GM12878 (cell line): ENCODE measurements at regions not wholly inside any gene's neighbourhood (a gene's known extent, or its start where the extent isn't known, plus 50 kb on each side); places are given as distances from the start of the nearest gene placed in this dataset.

Experiments
- ATAC-seq: fragments of 200-7000 bp; cut with Tn5 transposase; 3 replicates; pipeline ENCODE4 v1.9.1; 2020; ENCODE audit warnings: mild to moderate bottlenecking, moderate library complexity
- BruUV-seq: library from RNA; stranded (reverse); fragments of 400-500 nt; replicated peaks from 2 replicates; lab custom pipeline; 2021; lab: Mats Ljungman, UMichigan
- CTCF ChIA-PET: fragments of 300-600 bp; sonication (Branson Sonifier 250); formaldehyde crosslinking; extraction: SDS; loops from one replicate; lab custom pipeline; 2021; ENCODE audit warnings: inconsistent platforms; lab: Yijun Ruan, JAX
- POLR2A ChIA-PET: fragments of 350-600 bp; formaldehyde crosslinking; extraction: SDS; loops from one replicate; lab custom pipeline; 2021; ENCODE audit warnings: inconsistent platforms; lab: Charles Lee
- RAD21 ChIA-PET: fragments of 300-600 bp; sonication (Branson Sonifier 250); formaldehyde crosslinking; loops from one replicate; lab custom pipeline; 2023; ENCODE audit warnings: antibody characterized with exemption; ENCODE audit not compliant: unreplicated experiment; lab: Charles Lee
- SMC1A ChIA-PET: fragments of 300-600 bp; sonication (Branson Sonifier 250); formaldehyde crosslinking; loops from one replicate; lab custom pipeline; 2023; ENCODE audit not compliant: unreplicated experiment, uncharacterized antibody; lab: Charles Lee
- DNase-seq: peaks from one replicate; pipeline ENCODE4 v3.0.0-alpha.2; 2011; ENCODE audit warnings: low read depth, low spot score
- FAIRE-seq: peaks from 3 replicates; lab custom pipeline; 2011; peaks lifted over from hg19 to GRCh38; lab: Jason Lieb, UNC
- H2AFZ ChIP-seq: 2 replicates; pipeline ENCODE4 v1.6.0; 2011; ENCODE audit warnings: low read depth, low read length, control low read depth; ENCODE audit not compliant: control insufficient read depth
- H3K27ac ChIP-seq: 2 replicates; pipeline ENCODE4 v1.5.1; 2011; ENCODE audit warnings: control low read depth; ENCODE audit not compliant: control insufficient read depth, insufficient read depth
- H3K27me3 ChIP-seq, 2 experiments: replicated peaks in 1 of 2; 2 replicates each; pipeline versions ENCODE4 v1.6.0 to v1.6.1; 2011; ENCODE audit warnings: low read length in 1 of 2; ENCODE audit not compliant: control insufficient read depth in 2 of 2, insufficient read depth in 2 of 2
- H3K36me3 ChIP-seq, 2 experiments: 2 replicates each; pipeline ENCODE4 v1.5.1; 2011; ENCODE audit warnings: low read length in 1 of 2; ENCODE audit not compliant: control insufficient read depth in 2 of 2, insufficient read depth in 2 of 2
- H3K4me1 ChIP-seq: 2 replicates; pipeline ENCODE4 v1.6.1; 2011; ENCODE audit warnings: mild to moderate bottlenecking, low read length, moderate library complexity, mixed read lengths; ENCODE audit not compliant: control insufficient read depth, insufficient read depth
- H3K4me2 ChIP-seq: 2 replicates; pipeline ENCODE4 v1.6.0; 2011; ENCODE audit warnings: control low read depth; ENCODE audit not compliant: control insufficient read depth, insufficient read depth
- H3K4me3 ChIP-seq: fragments of 200-600 bp; sonication (generic); 2 replicates; pipeline ENCODE4 v1.5.1; 2016
- H3K79me2 ChIP-seq: 2 replicates; pipeline ENCODE4 v1.6.0; 2011; ENCODE audit warnings: low read length; ENCODE audit not compliant: control insufficient read depth, insufficient read depth
- H3K9ac ChIP-seq: 2 replicates; pipeline ENCODE4 v1.8.0; 2011; ENCODE audit warnings: low read length, control low read depth, mixed read lengths; ENCODE audit not compliant: control insufficient read depth, insufficient read depth
- H3K9me3 ChIP-seq: replicated peaks from 3 replicates; pipeline ENCODE4 v1.5.1; 2011; ENCODE audit warnings: mild to moderate bottlenecking, low read length; ENCODE audit not compliant: control insufficient read depth, insufficient read depth
- H4K20me1 ChIP-seq: 2 replicates; pipeline ENCODE4 v1.6.0; 2011; ENCODE audit not compliant: control insufficient read depth, insufficient read depth
- BCLAF1 ChIP-seq: fragments of 450-650 bp; IDR thresholded peaks from 2 replicates; pipeline ENCODE4 v1.6.1; 2017; ENCODE audit warnings: antibody characterized with exemption, mild to moderate bottlenecking, moderate library complexity
- CHD2 ChIP-seq: IDR thresholded peaks from 2 replicates; pipeline ENCODE4 v1.6.1; 2011; ENCODE audit warnings: low read depth, low read length, improper control_type of control experiment, borderline replicate concordance
- CREM ChIP-seq: IDR thresholded peaks from 2 replicates; pipeline ENCODE4 v1.6.1; 2014; ENCODE audit warnings: antibody characterized with exemption, low read depth
- E2F4 ChIP-seq: IDR thresholded peaks from 2 replicates; pipeline ENCODE4 v1.6.1; 2012; ENCODE audit warnings: low read depth, low read length, improper control_type of control experiment
- MAX ChIP-seq: IDR thresholded peaks from 2 replicates; pipeline ENCODE4 v1.6.1; 2012; ENCODE audit warnings: low read depth, low read length, improper control_type of control experiment
- POLR2A ChIP-seq: IDR thresholded peaks from 2 replicates; pipeline ENCODE4 v1.6.1; 2011; ENCODE audit warnings: low read depth, mild to moderate bottlenecking, low read length
- RB1 ChIP-seq: fragments of 450-650 bp; formaldehyde crosslinking; IDR thresholded peaks from 2 replicates; pipeline ENCODE4 v1.6.1; 2017; ENCODE audit warnings: mild to moderate bottlenecking, borderline replicate concordance
- RBBP5 ChIP-seq: fragments of 200-600 bp; sonication (generic); conservative IDR thresholded peaks from 2 replicates; pipeline ENCODE4 v1.6.1; 2016
- SMAD5 ChIP-seq: IDR thresholded peaks from 2 replicates; pipeline ENCODE4 v1.6.1; 2016; ENCODE audit warnings: antibody characterized with exemption, low read depth
- SMARCA5 ChIP-seq: fragments of 450-650 bp; IDR thresholded peaks from 2 replicates; pipeline ENCODE4 v1.6.1; 2017; ENCODE audit warnings: mild to moderate bottlenecking
- SREBF1 ChIP-seq: IDR thresholded peaks from 2 replicates; pipeline ENCODE4 v1.6.1; 2012; ENCODE audit warnings: mild to moderate bottlenecking, low read length
- SREBF2 ChIP-seq: IDR thresholded peaks from 2 replicates; pipeline ENCODE4 v1.6.1; 2012; ENCODE audit warnings: mild to moderate bottlenecking, low read length
- TCF7 ChIP-seq: IDR thresholded peaks from 2 replicates; pipeline ENCODE4 v1.6.1; 2014; ENCODE audit warnings: antibody characterized with exemption, borderline replicate concordance
- ZBTB33 ChIP-seq: fragments of 450-650 bp; IDR thresholded peaks from 2 replicates; pipeline ENCODE4 v1.6.1; 2017; ENCODE audit warnings: mild to moderate bottlenecking
- ZBTB4 ChIP-seq: fragments of 450-650 bp; formaldehyde crosslinking; IDR thresholded peaks from 2 replicates; pipeline ENCODE4 v1.4.0; 2022; ENCODE audit warnings: mild to moderate bottlenecking, moderate library complexity
- ZZZ3 ChIP-seq: IDR thresholded peaks from 2 replicates; pipeline ENCODE4 v1.6.1; 2011; ENCODE audit warnings: low read depth; ENCODE audit not compliant: control insufficient read depth, insufficient read length
- WGBS: methylation state at CpG from one replicate; pipeline ENCODE4 v1.1.6; 2016; ENCODE audit warnings: low lambda C conversion rate; ENCODE audit not compliant: insufficient replicate concordance, insufficient coverage; ENCODE audit errors: missing lambda C conversion rate; 5-methylcytosine and 5-hydroxymethylcytosine counted together
- in situ Hi-C: fragments of 300-500 bp; cut with MboI; formaldehyde crosslinking; loops from 9 replicates; pipeline ENCODE4 v1.14.3; 2018; ENCODE audit warnings: mixed read lengths
- intact Hi-C: fragments of 100-400 bp; cut with micrococcal nuclease; formaldehyde crosslinking; loops from one replicate; pipeline ENCODE4 v1.14.2; 2022; ENCODE audit not compliant: unreplicated experiment

GRCh38 chr4:114279066-114279465, 299.6 kb upstream of the ARSJ start:
- Histone ChIP-seq H4K20me1 (no peaks in the 10 kb centered on the region), H3K79me2 (no peaks in the 10 kb centered on the region), H3K36me3 (no peaks in the 10 kb centered on the region), H3K27ac (no peak overlapping the region), H3K27me3 (no peaks in the 10 kb centered on the region), H3K9me3 (no peaks in the 10 kb centered on the region), H3K4me2 (no peak overlapping the region), H3K4me1 (no peaks in the 10 kb centered on the region), H3K4me3 (no peak overlapping the region), H3K9ac (no peak overlapping the region), H2AFZ (no peak overlapping the region)
- no TSS peak for BruUV-seq
- RAD21 ChIA-PET: no interaction called here
- in situ Hi-C loops: no loop called here
- 8% methylated on average over 2 of the region's 2 CpGs for WGBS
- POLR2A ChIA-PET: no interaction called here
- SMC1A ChIA-PET: no interaction called here
- ATAC-seq (no peak), DNase-seq (no peak), FAIRE-seq (no peak)
- CTCF ChIA-PET: no interaction called here
- intact Hi-C loops: no loop called here
- TF ChIP-seq SMARCA5 (no peak), RB1 (no peak), SREBF2 (no peak), E2F4 (no peak), ZBTB33 (no peak), SMAD5 (no peak), ZBTB4 (no peak), MAX (no peak), ZZZ3 (no peak), BCLAF1 (no peak), RBBP5 (no peak), SREBF1 (no peak), CREM (no peak), POLR2A (no peak), TCF7 (no peak), CHD2 (no peak)
